Breast epithelium (tissue), 3 donors: ENCODE measurements at regions not wholly inside any gene's neighbourhood (a gene's known extent, or its start where the extent isn't known, plus 50 kb on each side); places are given as distances from the start of the nearest gene placed in this dataset.

Experiments
- POLR2A ChIP-seq: fragments of 450-650 bp; IDR thresholded peaks from one replicate; pipeline ENCODE4 v1.6.1; 2016; ENCODE audit warnings: antibody characterized with exemption, mild to moderate bottlenecking, moderate library complexity
- TF ChIP-seq, protein P1 (sequence below), 3 donors: fragments of 450-650 bp; IDR thresholded peaks; one replicate each; pipeline ENCODE4 v1.5.1; 2016 to 2017; ENCODE audit warnings: antibody characterized with exemption in 3 of 3, mild to moderate bottlenecking in 3 of 3, moderate library complexity in 3 of 3

DNA sequence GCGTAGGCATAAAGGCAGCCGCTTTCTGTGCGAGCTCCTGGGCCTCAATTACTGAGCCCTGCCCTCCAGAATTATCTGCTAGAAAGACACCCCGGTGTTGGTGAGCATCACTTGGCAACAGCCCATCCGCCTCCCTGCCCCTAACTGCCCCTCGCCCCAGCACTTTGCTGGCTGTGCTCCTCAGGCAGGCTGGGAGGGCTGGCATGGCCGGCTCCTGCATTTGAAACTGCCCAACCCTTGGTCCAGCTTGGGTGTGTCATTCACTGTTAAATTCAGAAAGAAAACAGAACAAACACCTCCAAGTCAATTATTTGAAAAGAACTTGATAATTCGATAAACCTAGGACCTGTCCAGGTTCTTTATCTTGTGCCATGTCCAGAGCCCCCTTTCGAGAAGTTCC lies 334.2 kb downstream of the IRX2 start:
- TF ChIP-seq, protein P1, sequence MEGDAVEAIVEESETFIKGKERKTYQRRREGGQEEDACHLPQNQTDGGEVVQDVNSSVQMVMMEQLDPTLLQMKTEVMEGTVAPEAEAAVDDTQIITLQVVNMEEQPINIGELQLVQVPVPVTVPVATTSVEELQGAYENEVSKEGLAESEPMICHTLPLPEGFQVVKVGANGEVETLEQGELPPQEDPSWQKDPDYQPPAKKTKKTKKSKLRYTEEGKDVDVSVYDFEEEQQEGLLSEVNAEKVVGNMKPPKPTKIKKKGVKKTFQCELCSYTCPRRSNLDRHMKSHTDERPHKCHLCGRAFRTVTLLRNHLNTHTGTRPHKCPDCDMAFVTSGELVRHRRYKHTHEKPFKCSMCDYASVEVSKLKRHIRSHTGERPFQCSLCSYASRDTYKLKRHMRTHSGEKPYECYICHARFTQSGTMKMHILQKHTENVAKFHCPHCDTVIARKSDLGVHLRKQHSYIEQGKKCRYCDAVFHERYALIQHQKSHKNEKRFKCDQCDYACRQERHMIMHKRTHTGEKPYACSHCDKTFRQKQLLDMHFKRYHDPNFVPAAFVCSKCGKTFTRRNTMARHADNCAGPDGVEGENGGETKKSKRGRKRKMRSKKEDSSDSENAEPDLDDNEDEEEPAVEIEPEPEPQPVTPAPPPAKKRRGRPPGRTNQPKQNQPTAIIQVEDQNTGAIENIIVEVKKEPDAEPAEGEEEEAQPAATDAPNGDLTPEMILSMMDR (IDR thresholded peaks at IDR 0.05): no peak
- TF ChIP-seq POLR2A: no peak
